IMR-90 (cell line): ENCODE measurements at regions not wholly inside any gene's neighbourhood (a gene's known extent, or its start where the extent isn't known, plus 50 kb on each side); places are given as distances from the start of the nearest gene placed in this dataset.

Experiments
- ATAC-seq: fragments of 200-7000 bp; cut with Tn5 transposase; 2 replicates; pipeline ENCODE4 v1.9.1; 2020; ENCODE audit warnings: low read depth, mild to moderate bottlenecking, moderate library complexity
- BruUV-seq: library from RNA; stranded (reverse); fragments of 400-500 nt; replicated peaks from 2 replicates; lab custom pipeline; 2021; lab: Mats Ljungman, UMichigan
- CTCF ChIA-PET: fragments of 300-600 bp; formaldehyde crosslinking; extraction: SDS; loops from one replicate; lab custom pipeline; 2021; ENCODE audit warnings: antibody characterized with exemption; lab: Yijun Ruan, JAX
- POLR2A ChIA-PET: fragments of 300-600 bp; sonication (Branson Sonifier 250); formaldehyde crosslinking; loops from one replicate; lab custom pipeline; 2022; ENCODE audit warnings: antibody characterized with exemption; ENCODE audit not compliant: unreplicated experiment; lab: Charles Lee
- DNase-seq: peaks from one replicate; pipeline ENCODE4 v3.0.0; 2013
- H2AFZ ChIP-seq: replicated peaks from 2 replicates; pipeline ENCODE3; 2013; ENCODE audit warnings: low read length, mild to moderate bottlenecking; ENCODE audit not compliant: poor library complexity
- H2AK5ac ChIP-seq: 2 replicates; pipeline ENCODE4 v1.6.1; 2013; ENCODE audit warnings: low read depth, low read length, inconsistent platforms
- H2AK9ac ChIP-seq: replicated peaks from 2 replicates; pipeline ENCODE3; 2013; ENCODE audit warnings: mild to moderate bottlenecking, low read depth, low read length, moderate library complexity; ENCODE audit not compliant: poor library complexity
- H2BK120ac ChIP-seq: 2 replicates; pipeline ENCODE4 v1.6.1; 2013; ENCODE audit warnings: low read depth, low read length, inconsistent platforms
- H2BK15ac ChIP-seq: 3 replicates; pipeline ENCODE4 v1.6.1; 2013; ENCODE audit warnings: low read depth, low read length, inconsistent platforms
- H2BK20ac ChIP-seq: 2 replicates; pipeline ENCODE4 v1.6.1; 2013; ENCODE audit warnings: low read depth, mild to moderate bottlenecking, inconsistent platforms, low read length, moderate library complexity
- H2BK5ac ChIP-seq: 2 replicates; pipeline ENCODE4 v1.6.1; 2013; ENCODE audit warnings: mild to moderate bottlenecking, low read depth, low read length, inconsistent platforms; ENCODE audit not compliant: poor library complexity, severe bottlenecking
- H3K14ac ChIP-seq: replicated peaks from 2 replicates; pipeline ENCODE4 v1.6.1; 2013; ENCODE audit warnings: low read depth, low read length, inconsistent platforms
- H3K18ac ChIP-seq: 2 replicates; pipeline ENCODE4 v1.6.1; 2013; ENCODE audit warnings: low read depth, low read length, control low read depth
- H3K23ac ChIP-seq: 2 replicates; pipeline ENCODE4 v1.6.1; 2013; ENCODE audit warnings: low read depth, low read length, inconsistent platforms
- H3K27ac ChIP-seq: 2 replicates; pipeline ENCODE4 v1.5.1; 2013; ENCODE audit warnings: mild to moderate bottlenecking, control low read depth, low read length; ENCODE audit not compliant: insufficient read depth
- H3K27me3 ChIP-seq: 2 replicates; pipeline ENCODE4 v1.6.1; 2013; ENCODE audit warnings: low read length; ENCODE audit not compliant: control insufficient read depth, insufficient read depth
- H3K36me3 ChIP-seq: 2 replicates; pipeline ENCODE4 v1.6.1; 2013; ENCODE audit warnings: low read length, mixed read lengths; ENCODE audit not compliant: control insufficient read depth, insufficient read depth
- H3K4ac ChIP-seq: 2 replicates; pipeline ENCODE4 v1.6.1; 2013; ENCODE audit warnings: low read depth, low read length, inconsistent platforms
- H3K4me1 ChIP-seq: 2 replicates; pipeline ENCODE4 v1.6.1; 2013; ENCODE audit warnings: low read length, mixed read lengths; ENCODE audit not compliant: control insufficient read depth, insufficient read depth
- H3K4me2 ChIP-seq: 2 replicates; pipeline ENCODE4 v1.6.1; 2013; ENCODE audit warnings: low read depth, mild to moderate bottlenecking, control low read depth, low read length, moderate library complexity
- H3K4me3 ChIP-seq: 2 replicates; pipeline ENCODE4 v1.5.1; 2013; ENCODE audit warnings: low read depth, mild to moderate bottlenecking, control low read depth, low read length, moderate library complexity; ENCODE audit not compliant: insufficient read depth
- H3K56ac ChIP-seq: 2 replicates; pipeline ENCODE4 v1.6.1; 2013; ENCODE audit warnings: low read length, inconsistent platforms; ENCODE audit not compliant: insufficient read depth; ENCODE audit errors: extremely low read depth
- H3K79me1 ChIP-seq, 2 experiments: 2 replicates each; pipeline ENCODE4 v1.6.1; 2013; ENCODE audit warnings: low read length in 2 of 2, inconsistent platforms in 1 of 2, low read depth in 1 of 2
- H3K9ac ChIP-seq: 2 replicates; pipeline ENCODE4 v1.6.1; 2013; ENCODE audit warnings: low read depth, low read length, control low read depth
- H3K9me1 ChIP-seq: 2 replicates; pipeline ENCODE4 v1.6.1; 2013; ENCODE audit warnings: low read length, inconsistent platforms; ENCODE audit not compliant: insufficient read depth
- H3K9me3 ChIP-seq: 2 replicates; pipeline ENCODE4 v1.6.1; 2013; ENCODE audit warnings: low read length; ENCODE audit not compliant: control insufficient read depth, insufficient read depth
- H4K20me1 ChIP-seq: 2 replicates; pipeline ENCODE4 v1.6.1; 2013; ENCODE audit warnings: low read length, inconsistent platforms; ENCODE audit not compliant: insufficient read depth
- H4K5ac ChIP-seq: 2 replicates; pipeline ENCODE4 v1.6.1; 2013; ENCODE audit warnings: mild to moderate bottlenecking, low read depth, low read length, control low read depth
- H4K8ac ChIP-seq, 2 experiments: 2 replicates each; pipeline ENCODE4 v1.6.1; 2013; ENCODE audit warnings: low read depth in 2 of 2, low read length in 2 of 2, control low read depth in 1 of 2, inconsistent platforms in 1 of 2
- H4K91ac ChIP-seq: 2 replicates; pipeline ENCODE4 v1.6.1; 2013; ENCODE audit warnings: low read depth, low read length, inconsistent platforms; ENCODE audit not compliant: insufficient read depth
- FOS ChIP-seq: fragments of 150-350 bp; IDR thresholded peaks from 2 replicates; pipeline ENCODE4 v1.6.1; 2016; ENCODE audit warnings: low read depth, low read length
- WGBS, 2 experiments: methylation state at CpG; one replicate each; pipeline versions ENCODE4 v1.1.5 to v1.1.7; 2013; ENCODE audit warnings: missing lambda C conversion rate in 2 of 2; ENCODE audit not compliant: insufficient read length in 1 of 2; ENCODE audit errors: extremely low coverage in 2 of 2; 5-methylcytosine and 5-hydroxymethylcytosine counted together
- dilution Hi-C: fragments of 300-500 bp; cut with HindIII; formaldehyde crosslinking; loops from one replicate; pipeline ENCODE4 v1.14.3; 2018; ENCODE audit warnings: low sequenced_read_pairs; ENCODE audit not compliant: unreplicated experiment
- in situ Hi-C: fragments of 300-500 bp; cut with MboI; formaldehyde crosslinking; loops from 3 replicates; pipeline ENCODE4 v1.14.3; 2019; ENCODE audit warnings: low sequenced_read_pairs, inconsistent platforms, mixed read lengths
- intact Hi-C: fragments of 100-400 bp; cut with micrococcal nuclease; formaldehyde crosslinking; loops from 2 replicates; pipeline ENCODE4 v1.10.0; 2022

GRCh38 chr18:61731178-61731577, 161.6 kb downstream of the RNF152 start:
- Histone ChIP-seq H3K36me3 (no peaks in the 10 kb centered on the region), H3K9me3 (0 out of 2 replicates have a peak, but pooled peaks cover 2% of the 10 kb centered on the region), H3K9me1 (peaks cover 9% of the 10 kb centered on the region; the same call in 1 of the 2 replicates), H3K27me3 (no peaks in the 10 kb centered on the region), H4K20me1 (no peaks in the 10 kb centered on the region; the same call in 1 of the 2 replicates), H4K91ac (no peak overlapping the region), H3K56ac (no peak overlapping the region), H2BK20ac (no peak overlapping the region), H3K23ac (no peak overlapping the region), H4K5ac (no peak overlapping the region; the same call in 1 of the 2 replicates), H2BK15ac (no peak overlapping the region), H3K18ac (peak overlapping the region; percentile 87; the same call in 1 of the 2 replicates), H2AK9ac (no peak overlapping the region), H3K4ac (no peak overlapping the region), H3K9ac (no peak overlapping the region), H2AFZ (no peak overlapping the region), H3K4me3 (no peak overlapping the region), H2BK120ac (no peak overlapping the region), H3K27ac (no peak overlapping the region), H3K14ac (no peak overlapping the region), H2BK5ac (no peak overlapping the region), H2AK5ac (no peak overlapping the region), H3K79me1 (no peaks in the 10 kb centered on the region; a peak in 1 of 4 replicates), H3K4me1 (peaks cover 26% of the 10 kb centered on the region), H3K4me2 (no peak overlapping the region), H4K8ac (no peak overlapping the region)
- no TSS peak for BruUV-seq
- TF ChIP-seq FOS: no peak
- peak; percentile 30 for DNase-seq
- in situ Hi-C loops (no loop called here), intact Hi-C loops (loop anchor here (10.0 kb wide), 1 partner anchor 1776 kb away; no protein-coding TSS in a partner anchor), dilution Hi-C loops (no loop called here)
- no CpG with 5 or more reads among the region's 5 CpGs for WGBS, 2 experiments
- ChIA-PET POLR2A (no interaction called here), CTCF (no interaction called here)
- no peak for ATAC-seq
